Hepatocyte (in vitro differentiated cells): ENCODE measurements at regions not wholly inside any gene's neighbourhood (a gene's known extent, or its start where the extent isn't known, plus 50 kb on each side); places are given as distances from the start of the nearest gene placed in this dataset.
A peak's percentile ranks its signal among the peaks of the same experiment; 100 is the strongest.
"Not testable (repeated sequence)": the region's sequence is repeated elsewhere in the genome, so short reads cannot be mapped to it uniquely, and the experiment has no call there.

ENCODE experiments used
- DNase-seq: peaks from one replicate; pipeline ENCODE4 v3.0.0-alpha.2; 2016; ENCODE audit warnings: low spot score
- H2AFZ ChIP-seq: fragments of 200-600 bp; sonication (generic); 2 replicates; pipeline ENCODE4 v1.6.0; 2016; ENCODE audit warnings: antibody characterized with exemption, mild to moderate bottlenecking
- H3K27ac ChIP-seq: fragments of 200-600 bp; sonication (generic); 2 replicates; pipeline ENCODE4 v1.5.1; 2016; ENCODE audit warnings: mild to moderate bottlenecking
- H3K27me3 ChIP-seq: fragments of 200-600 bp; sonication (generic); 2 replicates; pipeline ENCODE4 v1.6.1; 2016
- H3K36me3 ChIP-seq: fragments of 200-600 bp; sonication (generic); replicated peaks from 2 replicates; pipeline ENCODE4 v1.5.1; 2016; ENCODE audit warnings: low read depth; ENCODE audit not compliant: insufficient read depth
- H3K4me1 ChIP-seq: fragments of 200-600 bp; sonication (generic); 2 replicates; pipeline ENCODE4 v1.5.1; 2016; ENCODE audit warnings: mild to moderate bottlenecking, moderate library complexity; ENCODE audit not compliant: insufficient read depth
- H3K4me2 ChIP-seq: fragments of 200-600 bp; sonication (generic); 2 replicates; pipeline ENCODE4 v1.6.0; 2016
- H3K4me3 ChIP-seq: fragments of 200-600 bp; sonication (generic); 2 replicates; pipeline ENCODE4 v1.5.1; 2016; ENCODE audit warnings: mild to moderate bottlenecking
- H3K79me2 ChIP-seq: fragments of 200-600 bp; sonication (generic); 2 replicates; pipeline ENCODE4 v1.6.0; 2017; ENCODE audit warnings: mild to moderate bottlenecking
- H3K9me2 ChIP-seq: fragments of 200-600 bp; sonication (generic); replicated peaks from 2 replicates; pipeline ENCODE4 v1.6.0; 2017; ENCODE audit warnings: mild to moderate bottlenecking; ENCODE audit not compliant: insufficient read depth
- H3K9me3 ChIP-seq: fragments of 200-600 bp; sonication (generic); 2 replicates; pipeline ENCODE4 v1.5.1; 2016; ENCODE audit warnings: low read depth, mild to moderate bottlenecking
- H4K20me1 ChIP-seq: fragments of 200-600 bp; sonication (generic); 2 replicates; pipeline ENCODE4 v1.6.0; 2016; ENCODE audit warnings: mild to moderate bottlenecking; ENCODE audit not compliant: insufficient read depth, poor library complexity, severe bottlenecking
- EZH2 ChIP-seq: fragments of 200-600 bp; sonication (generic); IDR thresholded peaks from 2 replicates; pipeline ENCODE4 v1.6.1; 2016; ENCODE audit warnings: antibody characterized with exemption, mild to moderate bottlenecking, borderline replicate concordance
- EZH2phosphoT487 ChIP-seq: fragments of 200-600 bp; sonication (generic); IDR thresholded peaks from one replicate; pipeline ENCODE4 v1.6.1; 2018; ENCODE audit warnings: antibody characterized with exemption, mild to moderate bottlenecking, low read depth, moderate library complexity; ENCODE audit not compliant: unreplicated experiment, severe bottlenecking
- WGBS: methylation state at CpG from one replicate; pipeline ENCODE4 v1.1.6; 2016; ENCODE audit warnings: low lambda C conversion rate; ENCODE audit errors: missing lambda C conversion rate; 5-methylcytosine and 5-hydroxymethylcytosine counted together
- TF ChIP-seq, protein P1 (sequence below): fragments of 200-600 bp; sonication (generic); IDR thresholded peaks from 2 replicates; pipeline ENCODE4 v1.5.1; 2016; ENCODE audit warnings: antibody characterized with exemption, mild to moderate bottlenecking; ENCODE audit not compliant: poor library complexity

GRCh38 chr10:111319866-111320265 lies 243.0 kb downstream of the ADRA2A start:
- no peak for DNase-seq
- Histone ChIP-seq H2AFZ (no peak overlapping the region), H4K20me1 (no peaks in the 10 kb centered on the region), H3K79me2 (no peaks in the 10 kb centered on the region), H3K9me3 (no peaks in the 10 kb centered on the region), H3K4me2 (no peak overlapping the region), H3K4me3 (no peak overlapping the region), H3K27ac (no peak overlapping the region), H3K36me3 (no peaks in the 10 kb centered on the region), H3K9me2 (no peaks in the 10 kb centered on the region), H3K27me3 (no peaks in the 10 kb centered on the region), H3K4me1 (no peaks in the 10 kb centered on the region)
- TF ChIP-seq EZH2phosphoT487 (no peak), EZH2 (no peak)
- TF ChIP-seq, protein P1, sequence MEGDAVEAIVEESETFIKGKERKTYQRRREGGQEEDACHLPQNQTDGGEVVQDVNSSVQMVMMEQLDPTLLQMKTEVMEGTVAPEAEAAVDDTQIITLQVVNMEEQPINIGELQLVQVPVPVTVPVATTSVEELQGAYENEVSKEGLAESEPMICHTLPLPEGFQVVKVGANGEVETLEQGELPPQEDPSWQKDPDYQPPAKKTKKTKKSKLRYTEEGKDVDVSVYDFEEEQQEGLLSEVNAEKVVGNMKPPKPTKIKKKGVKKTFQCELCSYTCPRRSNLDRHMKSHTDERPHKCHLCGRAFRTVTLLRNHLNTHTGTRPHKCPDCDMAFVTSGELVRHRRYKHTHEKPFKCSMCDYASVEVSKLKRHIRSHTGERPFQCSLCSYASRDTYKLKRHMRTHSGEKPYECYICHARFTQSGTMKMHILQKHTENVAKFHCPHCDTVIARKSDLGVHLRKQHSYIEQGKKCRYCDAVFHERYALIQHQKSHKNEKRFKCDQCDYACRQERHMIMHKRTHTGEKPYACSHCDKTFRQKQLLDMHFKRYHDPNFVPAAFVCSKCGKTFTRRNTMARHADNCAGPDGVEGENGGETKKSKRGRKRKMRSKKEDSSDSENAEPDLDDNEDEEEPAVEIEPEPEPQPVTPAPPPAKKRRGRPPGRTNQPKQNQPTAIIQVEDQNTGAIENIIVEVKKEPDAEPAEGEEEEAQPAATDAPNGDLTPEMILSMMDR: no peak

- H2AFZ ChIP-seq: no peak overlapping the region
- no peak overlapping the region for H3K4me2 ChIP-seq
- no peak overlapping the region for H3K4me3 ChIP-seq
- H4K20me1 ChIP-seq: no peaks in the 10 kb centered on the region
- WGBS: 85% methylated on average over 3 of the region's 3 CpGs
- H3K9me2 ChIP-seq: no peaks in the 10 kb centered on the region
- no peaks in the 10 kb centered on the region for H3K4me1 ChIP-seq
- TF ChIP-seq, protein P1: peak; percentile 30
- TF ChIP-seq EZH2: no peak
- H3K27ac ChIP-seq: no peak overlapping the region
- no peak for DNase-seq
- no peaks in the 10 kb centered on the region for H3K79me2 ChIP-seq
- no peaks in the 10 kb centered on the region for H3K27me3 ChIP-seq
- H3K36me3 ChIP-seq: no peaks in the 10 kb centered on the region
- H3K9me3 ChIP-seq: no peaks in the 10 kb centered on the region
Measured at GRCh38 chr10:111323389-111323966, 246.6 kb downstream of the ADRA2A start.

- DNase-seq, H3K4me3 ChIP-seq, H3K9me2 ChIP-seq, H3K9me3 ChIP-seq, H3K27ac ChIP-seq, H3K27me3 ChIP-seq, H3K79me2 ChIP-seq, H3K4me2 ChIP-seq, H3K36me3 ChIP-seq, H4K20me1 ChIP-seq, H3K4me1 ChIP-seq, H2AFZ ChIP-seq: not testable (repeated sequence)
- WGBS: 17% methylated on average over 1 of the region's 1 CpG
Measured at GRCh38 chr10:111332174-111332573, 255.3 kb downstream of the ADRA2A start.

GRCh38 chr10:111335826-111336225 lies 259.0 kb downstream of the ADRA2A start:
- Histone ChIP-seq H3K79me2 (no peaks in the 10 kb centered on the region), H2AFZ (no peak overlapping the region), H3K36me3 (no peaks in the 10 kb centered on the region), H3K9me2 (no peaks in the 10 kb centered on the region), H3K27me3 (no peaks in the 10 kb centered on the region), H3K9me3 (no peaks in the 10 kb centered on the region), H3K27ac (no peak overlapping the region), H3K4me2 (no peak overlapping the region), H4K20me1 (no peaks in the 10 kb centered on the region), H3K4me3 (no peak overlapping the region), H3K4me1 (no peaks in the 10 kb centered on the region)
- no peak for DNase-seq
- no peak for TF ChIP-seq EZH2phosphoT487
- TF ChIP-seq, protein P1: no peak
- whole genome bisulfite sequencing: 85% methylated on average over 2 of the region's 2 CpGs
